ENCODE measurements at regions not wholly inside any gene's neighbourhood (a gene's known extent, or its start where the extent isn't known, plus 50 kb on each side); places are given as distances from the start of the nearest gene placed in this dataset.

- no peak for TF ChIP-seq POLR2A (IDR thresholded peaks at IDR 0.05; ENCODE audit: low read depth)
- TF ChIP-seq POLR2AphosphoS5 (IDR thresholded peaks at IDR 0.05), result no peak
- TF ChIP-seq CTCF (IDR thresholded peaks at IDR 0.05), result no peak
These were observed 229.3 kb downstream of the HNMT start for GRCh38 chr2:138193416-138194213.

All from esophagus muscularis mucosa (tissue), 3 donors.